Activated effector memory CD4-positive, alpha-beta T cell treated with Interleukin-2 at 50 U/mL for 16 hours (primary cell): ENCODE measurements at regions not wholly inside any gene's neighbourhood (a gene's known extent, or its start where the extent isn't known, plus 50 kb on each side); places are given as distances from the start of the nearest gene placed in this dataset.
"Not testable (repeated sequence)": the region's sequence is repeated elsewhere in the genome, so short reads cannot be mapped to it uniquely, and the experiment has no call there.

ENCODE experiments used
- DNase-seq: peaks from one replicate; pipeline ENCODE4 v3.0.0-alpha.2; 2020

- DNase-seq = not testable (repeated sequence)
These were observed 50.4 kb upstream of the TTC34 start for GRCh38 chr1:2851918-2852317.

- DNase-seq = no peak
These were observed 52.2 kb upstream of the TTC34 start for GRCh38 chr1:2853711-2854110.

- DNase-seq = no peak
These were observed 52.7 kb upstream of the TTC34 start for GRCh38 chr1:2854151-2854550.

- DNase-seq = no peak
These were observed 53.1 kb upstream of the TTC34 start for GRCh38 chr1:2854611-2855010.

- no peak for DNase-seq
These were observed 53.9 kb upstream of the TTC34 start for GRCh38 chr1:2855206-2856065.

- no peak for DNase-seq
These were observed 54.5 kb upstream of the TTC34 start for GRCh38 chr1:2856066-2856390.

GRCh38 chr1:2856676-2857375 is 55.3 kb upstream of the TTC34 start:
- DNase-seq = no peak

GRCh38 chr1:2857521-2857920 is 56.0 kb upstream of the TTC34 start:
- no peak for DNase-seq

- DNase-seq = no peak
These were observed 57.2 kb upstream of the TTC34 start for GRCh38 chr1:2858676-2859075.

- no peak for DNase-seq
These were observed 57.9 kb upstream of the TTC34 start for GRCh38 chr1:2859219-2859880.

GRCh38 chr1:2859881-2860430 is 58.5 kb upstream of the TTC34 start:
- no peak for DNase-seq

GRCh38 chr1:2860476-2861142 is 59.1 kb upstream of the TTC34 start:
- no peak for DNase-seq

GRCh38 chr1:2861143-2861987 is 59.9 kb upstream of the TTC34 start:
- no peak for DNase-seq

GRCh38 chr1:2861988-2862813 is 60.7 kb upstream of the TTC34 start:
- DNase-seq = no peak

GRCh38 chr1:2862814-2863647 is 61.5 kb upstream of the TTC34 start:
- no peak for DNase-seq

GRCh38 chr1:2863648-2863963 is 62.1 kb upstream of the TTC34 start:
- DNase-seq = no peak

GRCh38 chr1:2864203-2864905 is 62.9 kb upstream of the TTC34 start:
- DNase-seq = no peak

- DNase-seq = no peak
These were observed 63.5 kb upstream of the TTC34 start for GRCh38 chr1:2865000-2865399.

- DNase-seq = no peak
These were observed 64.3 kb upstream of the TTC34 start for GRCh38 chr1:2865571-2866421.
